Stomach (tissue), 8 donors: ENCODE measurements at regions not wholly inside any gene's neighbourhood (a gene's known extent, or its start where the extent isn't known, plus 50 kb on each side); places are given as distances from the start of the nearest gene placed in this dataset.

Experiments used
- DNase-seq, 2 donors: peaks; one replicate each; pipeline versions ENCODE4 v3.0.0 to v3.0.0-alpha.2; 2013 to 2019
- H3K27ac ChIP-seq, 5 donors: fragments of 200-600 bp in 4 of 5; sonication (generic) in 4 of 5; one replicate each; pipeline ENCODE4 v1.5.1; 2013 to 2019; ENCODE audit warnings: mild to moderate bottlenecking in 1 of 5, moderate library complexity in 1 of 5
- H3K27me3 ChIP-seq, 3 donors: fragments of 200-600 bp; sonication (generic); one replicate each; pipeline ENCODE4 v1.5.1; 2017 to 2019; ENCODE audit warnings: mixed run types in 1 of 3
- H3K36me3 ChIP-seq, 4 donors: fragments of 200-600 bp; sonication (generic); 1 replicate in 3 of 4; 2 replicates in 1 of 4; pipeline ENCODE4 v1.5.1; 2016 to 2019
- H3K4me1 ChIP-seq, 4 donors: fragments of 200-600 bp; sonication (generic); one replicate each; pipeline ENCODE4 v1.5.1; 2016 to 2019
- H3K4me3 ChIP-seq, 4 donors: fragments of 200-600 bp; sonication (generic) in 3 of 4; one replicate each; pipeline ENCODE4 v1.5.1; 2016 to 2019; ENCODE audit warnings: mild to moderate bottlenecking in 1 of 4
- H3K9me3 ChIP-seq, 4 donors: fragments of 200-600 bp; sonication (generic); one replicate each; pipeline ENCODE4 v1.5.1; 2016 to 2019
- EP300 ChIP-seq: sonication (generic); formaldehyde crosslinking; IDR thresholded peaks from one replicate; pipeline ENCODE4 v1.6.1; 2017; ENCODE audit warnings: antibody characterized with exemption
- POLR2A ChIP-seq, 4 donors: fragments of 450-650 bp; IDR thresholded peaks; one replicate each; pipeline ENCODE4 v1.6.1; 2016; ENCODE audit warnings: antibody characterized with exemption in 4 of 4, control low read depth in 2 of 4, mild to moderate bottlenecking in 1 of 4, moderate library complexity in 1 of 4
- POLR2AphosphoS5 ChIP-seq, 3 donors: sonication (generic); formaldehyde crosslinking; IDR thresholded peaks; one replicate each; pipeline ENCODE4 v1.6.1; 2016; ENCODE audit warnings: antibody characterized with exemption in 3 of 3
- WGBS, 5 donors: extraction: QIAGEN DNeasy Blood & Tissue Kit in 3 of 5; methylation state at CpG; one replicate each; pipeline versions ENCODE4 v1.1.5 to v1.1.7; 2013 to 2018; 5-methylcytosine and 5-hydroxymethylcytosine counted together
- intact Hi-C: fragments of 100-400 bp; cut with DNase I; formaldehyde crosslinking; loops from one replicate; pipeline ENCODE4 v1.15.1; 2023; ENCODE audit warnings: low total_unique reads
- TF ChIP-seq, protein P1 (sequence below), 7 experiments: fragments of 450-650 bp in 4 of 7; fragments of 200-600 bp in 3 of 7; sonication (generic) in 3 of 7; IDR thresholded peaks; one replicate each; pipeline ENCODE4 v1.5.1; 2016 to 2019; ENCODE audit warnings: antibody characterized with exemption in 7 of 7, control low read depth in 2 of 7, mild to moderate bottlenecking in 1 of 7
- donor health status: healthy with polysubstance abuse.
- donor health status: Bipolar disorder and iron deficiency.
- donor health status: healthy.

DNA sequence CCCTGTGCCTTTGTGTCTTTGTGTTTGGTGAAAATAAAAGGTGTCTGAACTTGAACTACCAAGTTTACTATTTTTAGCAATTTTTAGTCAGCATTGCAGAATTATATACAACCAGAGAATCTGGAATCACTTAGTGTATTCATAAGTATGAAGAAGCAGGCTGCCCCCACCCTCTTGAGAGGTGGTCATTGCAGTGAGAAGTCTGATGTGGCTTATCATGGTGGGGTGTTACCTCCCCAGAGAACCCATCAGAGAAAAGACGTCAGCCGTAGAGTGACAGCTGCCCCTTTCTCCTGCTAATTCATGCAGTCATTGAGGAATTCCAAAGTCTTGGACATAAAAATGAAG is 66.0 kb downstream of the BOLA3 start:
- no peak overlapping the region for H3K4me3 ChIP-seq
- no peaks in the 10 kb centered on the region for H3K27me3 ChIP-seq
- peaks cover 0 to 14% (median 2%) of the 10 kb centered on the region in 4 donors for H3K4me1 ChIP-seq
- WGBS, 5 donors = 91 to 100% (median 95%) methylated on average over 2 of the region's 2 CpGs
- no peak overlapping the region for H3K27ac ChIP-seq
- peaks cover 9 to 62% (median 59%) of the 10 kb centered on the region in 4 donors for H3K36me3 ChIP-seq
- H3K9me3 ChIP-seq = no peaks in the 10 kb centered on the region
- DNase-seq = no peak
- intact Hi-C loops = no loop called here
- TF ChIP-seq POLR2AphosphoS5 (IDR thresholded peaks at IDR 0.05) (no peak), POLR2A (IDR thresholded peaks at IDR 0.05) (no peak), EP300 (no peak)
- TF ChIP-seq, protein P1, sequence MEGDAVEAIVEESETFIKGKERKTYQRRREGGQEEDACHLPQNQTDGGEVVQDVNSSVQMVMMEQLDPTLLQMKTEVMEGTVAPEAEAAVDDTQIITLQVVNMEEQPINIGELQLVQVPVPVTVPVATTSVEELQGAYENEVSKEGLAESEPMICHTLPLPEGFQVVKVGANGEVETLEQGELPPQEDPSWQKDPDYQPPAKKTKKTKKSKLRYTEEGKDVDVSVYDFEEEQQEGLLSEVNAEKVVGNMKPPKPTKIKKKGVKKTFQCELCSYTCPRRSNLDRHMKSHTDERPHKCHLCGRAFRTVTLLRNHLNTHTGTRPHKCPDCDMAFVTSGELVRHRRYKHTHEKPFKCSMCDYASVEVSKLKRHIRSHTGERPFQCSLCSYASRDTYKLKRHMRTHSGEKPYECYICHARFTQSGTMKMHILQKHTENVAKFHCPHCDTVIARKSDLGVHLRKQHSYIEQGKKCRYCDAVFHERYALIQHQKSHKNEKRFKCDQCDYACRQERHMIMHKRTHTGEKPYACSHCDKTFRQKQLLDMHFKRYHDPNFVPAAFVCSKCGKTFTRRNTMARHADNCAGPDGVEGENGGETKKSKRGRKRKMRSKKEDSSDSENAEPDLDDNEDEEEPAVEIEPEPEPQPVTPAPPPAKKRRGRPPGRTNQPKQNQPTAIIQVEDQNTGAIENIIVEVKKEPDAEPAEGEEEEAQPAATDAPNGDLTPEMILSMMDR (IDR thresholded peaks at IDR 0.05) = no peak

DNA sequence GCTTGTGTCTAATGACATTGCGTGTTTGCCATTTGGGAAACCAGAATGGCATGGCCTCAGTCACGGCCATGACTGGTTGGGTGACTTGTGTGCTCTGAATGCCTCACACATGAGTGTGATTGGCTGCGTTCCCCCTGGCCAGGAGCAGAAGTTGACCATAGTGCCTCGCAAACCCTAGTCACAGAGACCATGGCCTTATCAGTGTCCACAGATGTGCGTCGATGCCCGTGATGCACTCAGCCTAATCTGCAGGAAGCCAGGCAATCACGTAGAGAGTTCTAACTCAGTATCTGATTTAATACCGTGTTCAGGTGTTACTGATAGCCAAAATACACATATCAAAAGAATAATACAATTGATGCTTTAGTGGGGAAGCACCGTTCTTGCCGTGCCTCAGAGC is 64.0 kb downstream of the BOLA3 start:
- no peak overlapping the region for H3K4me3 ChIP-seq
- TF ChIP-seq, protein P1 (IDR thresholded peaks at IDR 0.05) = no peak
- TF ChIP-seq EP300 (no peak), POLR2A (IDR thresholded peaks at IDR 0.05) (no peak), POLR2AphosphoS5 (IDR thresholded peaks at IDR 0.05) (no peak)
- H3K4me1 ChIP-seq = peaks cover 0 to 5% (median 0%) of the 10 kb centered on the region in 4 donors
- 48 to 73% (median 60%) methylated on average over 11 of the region's 11 CpGs for WGBS, 5 donors
- H3K36me3 ChIP-seq = peaks cover 17 to 80% (median 75%) of the 10 kb centered on the region in 4 donors
- intact Hi-C loops = no loop called here
- H3K27ac ChIP-seq = no peak overlapping the region
- no peaks in the 10 kb centered on the region for H3K27me3 ChIP-seq
- H3K9me3 ChIP-seq = no peaks in the 10 kb centered on the region
- no peak for DNase-seq
